GM23338 (cell line): ENCODE measurements at regions not wholly inside any gene's neighbourhood (a gene's known extent, or its start where the extent isn't known, plus 50 kb on each side); places are given as distances from the start of the nearest gene placed in this dataset.

Experiments used
- ATAC-seq: fragments of 200-7000 bp; cut with Tn5 transposase; 3 replicates; pipeline ENCODE4 v1.9.1; 2020
- DNase-seq: peaks from one replicate; pipeline ENCODE4 v3.0.0-alpha.2; 2015; ENCODE audit warnings: low spot score
- H2AFZ ChIP-seq: fragments of 200-600 bp; sonication (generic); 2 replicates; pipeline ENCODE4 v1.8.0; 2016; ENCODE audit warnings: antibody characterized with exemption, mild to moderate bottlenecking, moderate library complexity
- H3F3A ChIP-seq: fragments of 200-600 bp; sonication (generic); replicated peaks from 2 replicates; pipeline ENCODE4 v1.8.0; 2017; ENCODE audit warnings: antibody characterized with exemption, mixed run types, low read depth
- H3K27ac ChIP-seq: fragments of 200-600 bp; sonication (generic); 2 replicates; pipeline ENCODE4 v1.6.1; 2016; ENCODE audit warnings: low read depth
- H3K27me3 ChIP-seq: fragments of 200-600 bp; sonication (generic); 2 replicates; pipeline ENCODE4 v1.8.0; 2016; ENCODE audit warnings: mild to moderate bottlenecking, mixed run types, moderate library complexity; ENCODE audit not compliant: insufficient read depth
- H3K36me3 ChIP-seq: fragments of 200-600 bp; sonication (generic); 2 replicates; pipeline ENCODE4 v1.8.0; 2016; ENCODE audit warnings: mild to moderate bottlenecking; ENCODE audit not compliant: insufficient read depth
- H3K4me1 ChIP-seq: fragments of 200-600 bp; sonication (generic); 2 replicates; pipeline ENCODE4 v1.8.0; 2016; ENCODE audit warnings: mild to moderate bottlenecking, moderate library complexity; ENCODE audit not compliant: insufficient read depth
- H3K4me2 ChIP-seq: fragments of 200-600 bp; sonication (generic); 2 replicates; pipeline ENCODE4 v1.7.1; 2017; ENCODE audit warnings: mixed run types
- H3K4me3 ChIP-seq: fragments of 200-600 bp; sonication (generic); 2 replicates; pipeline ENCODE4 v1.6.1; 2016; ENCODE audit warnings: mixed run types
- H3K79me2 ChIP-seq: fragments of 200-600 bp; sonication (generic); replicated peaks from 2 replicates; pipeline ENCODE4 v1.8.0; 2017; ENCODE audit warnings: mild to moderate bottlenecking; ENCODE audit not compliant: insufficient read depth
- H3K9me2 ChIP-seq: fragments of 200-600 bp; sonication (generic); 2 replicates; pipeline ENCODE4 v1.8.0; 2017; ENCODE audit not compliant: insufficient read depth
- H4K20me1 ChIP-seq: fragments of 200-600 bp; sonication (generic); replicated peaks from 2 replicates; pipeline ENCODE4 v1.8.0; 2017; ENCODE audit warnings: mild to moderate bottlenecking; ENCODE audit not compliant: insufficient read depth
- H3K27ac Mint-ChIP-seq: 2 replicates; pipeline ENCODE4 v1.8.0; 2020; ENCODE audit warnings: inconsistent platforms, mild to moderate bottlenecking, moderate library complexity, mixed read lengths
- H3K27me3 Mint-ChIP-seq: 3 replicates; pipeline ENCODE4 v1.8.0; 2022; ENCODE audit warnings: low read depth, mild to moderate bottlenecking, moderate library complexity, mixed read lengths, inconsistent platforms; ENCODE audit not compliant: insufficient read depth, poor library complexity
- H3K36me3 Mint-ChIP-seq: 3 replicates; pipeline ENCODE4 v1.8.0; 2021; ENCODE audit warnings: low read depth, mild to moderate bottlenecking, inconsistent platforms, moderate library complexity, mixed read lengths
- H3K4me1 Mint-ChIP-seq: 3 replicates; pipeline ENCODE4 v1.8.0; 2020; ENCODE audit warnings: mild to moderate bottlenecking, inconsistent platforms, mixed read lengths
- H3K4me3 Mint-ChIP-seq: 3 replicates; pipeline ENCODE4 v1.8.0; 2021; ENCODE audit warnings: moderate library complexity, mild to moderate bottlenecking, inconsistent platforms, mixed read lengths
- H3K9me3 Mint-ChIP-seq: 3 replicates; pipeline ENCODE4 v1.8.0; 2020; ENCODE audit warnings: moderate library complexity, mild to moderate bottlenecking, inconsistent platforms, mixed read lengths
- CREB1 ChIP-seq: fragments of 250-450 bp; sonication (Bioruptor Pico); IDR thresholded peaks from 2 replicates; pipeline ENCODE4 v1.5.0; 2020; ENCODE audit warnings: low read depth, mild to moderate bottlenecking, moderate library complexity
- CTCF ChIP-seq, 2 experiments: fragments of 200-600 bp in 1 of 2; sonication (generic) in 1 of 2; conservative IDR thresholded peaks; 2 replicates each; pipeline versions ENCODE4 v1.5.1 to v1.6.1; 2016 to 2017; ENCODE audit warnings: antibody characterized with exemption in 2 of 2, low read depth in 2 of 2, mild to moderate bottlenecking in 2 of 2, moderate library complexity in 1 of 2
- EZH2 ChIP-seq: fragments of 200-600 bp; sonication (generic); IDR thresholded peaks from one replicate; pipeline ENCODE4 v1.8.0; 2017; ENCODE audit warnings: antibody characterized with exemption, mild to moderate bottlenecking, low read depth; ENCODE audit not compliant: unreplicated experiment
- EZH2phosphoT487 ChIP-seq: fragments of 200-600 bp; sonication (generic); IDR thresholded peaks from one replicate; pipeline ENCODE4 v1.8.1; 2018; ENCODE audit warnings: antibody characterized with exemption; ENCODE audit not compliant: unreplicated experiment
- NANOG ChIP-seq: IDR thresholded peaks from 2 replicates; pipeline ENCODE4 v1.6.1; 2016; ENCODE audit warnings: antibody characterized with exemption, borderline replicate concordance
- POLR2AphosphoS5 ChIP-seq: IDR thresholded peaks from 2 replicates; pipeline ENCODE4 v1.6.1; 2016; ENCODE audit warnings: antibody characterized with exemption, low read depth
- STAT1 ChIP-seq: IDR thresholded peaks from one replicate; pipeline ENCODE4 v1.6.1; 2016; ENCODE audit warnings: antibody characterized with exemption; ENCODE audit not compliant: unreplicated experiment
- ZNF114 ChIP-seq: fragments of 250-450 bp; sonication (Bioruptor Pico); IDR thresholded peaks from 2 replicates; pipeline ENCODE4 v1.5.0; 2020; ENCODE audit warnings: mild to moderate bottlenecking, moderate library complexity
- ZNF331 ChIP-seq: fragments of 250-450 bp; sonication (Bioruptor Pico); IDR thresholded peaks from 2 replicates; pipeline ENCODE4 v1.5.0; 2020; ENCODE audit warnings: low read depth, mild to moderate bottlenecking, moderate library complexity
- TF ChIP-seq, protein P1 (sequence below): IDR thresholded peaks from one replicate; pipeline ENCODE4 v1.6.1; 2018; ENCODE audit warnings: antibody characterized with exemption; ENCODE audit not compliant: unreplicated experiment
- TF ChIP-seq, protein P2 (sequence below): IDR thresholded peaks from 2 replicates; pipeline ENCODE4 v1.6.1; 2016; ENCODE audit warnings: antibody characterized with exemption

DNA sequence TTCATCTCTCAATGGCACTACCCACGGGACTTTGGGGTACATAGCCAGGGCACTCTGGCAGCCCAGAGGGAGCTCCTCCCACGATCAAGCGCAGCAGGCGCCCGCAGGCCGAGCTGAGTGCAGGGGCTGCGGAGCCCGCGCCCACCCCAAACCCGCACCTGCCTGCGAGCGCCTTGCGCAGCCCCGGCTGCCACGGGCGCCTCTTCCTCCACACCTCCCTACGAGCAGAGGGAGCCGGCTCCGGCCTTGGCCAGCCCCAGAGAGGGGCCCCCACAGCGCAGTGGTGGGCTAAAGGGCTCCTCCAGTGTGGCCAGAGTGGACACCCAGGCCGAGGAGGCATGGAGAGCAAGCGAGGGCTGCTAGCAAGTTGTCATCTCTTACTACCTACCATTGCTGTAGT, 165.2 kb downstream of the UBE2E3 start:
- no peaks in the 10 kb centered on the region for H3K9me2 ChIP-seq
- Mint-ChIP-seq H3K36me3 (0 out of 3 replicates have a peak, but pooled peaks cover 3% of the 10 kb centered on the region), H3K27ac (no peak overlapping the region), H3K4me3 (no peak overlapping the region), H3K4me1 (no peaks in the 10 kb centered on the region; the same call in 2 of the 3 replicates), H3K27me3 (no peaks in the 10 kb centered on the region), H3K9me3 (peaks cover 3% of the 10 kb centered on the region; the same call in 1 of the 3 replicates)
- no peak for DNase-seq
- no peak overlapping the region for H3K4me3 ChIP-seq
- H3K4me2 ChIP-seq, result no peak overlapping the region
- H3K27me3 ChIP-seq, result no peaks in the 10 kb centered on the region
- no peaks in the 10 kb centered on the region for H3K36me3 ChIP-seq
- no peaks in the 10 kb centered on the region for H3K79me2 ChIP-seq
- no peak overlapping the region for H2AFZ ChIP-seq
- no peak for ATAC-seq
- no peaks in the 10 kb centered on the region for H3F3A ChIP-seq
- no peaks in the 10 kb centered on the region for H4K20me1 ChIP-seq
- no peak overlapping the region for H3K27ac ChIP-seq
- no peaks in the 10 kb centered on the region for H3K4me1 ChIP-seq
- no peak for TF ChIP-seq EZH2phosphoT487

DNA sequence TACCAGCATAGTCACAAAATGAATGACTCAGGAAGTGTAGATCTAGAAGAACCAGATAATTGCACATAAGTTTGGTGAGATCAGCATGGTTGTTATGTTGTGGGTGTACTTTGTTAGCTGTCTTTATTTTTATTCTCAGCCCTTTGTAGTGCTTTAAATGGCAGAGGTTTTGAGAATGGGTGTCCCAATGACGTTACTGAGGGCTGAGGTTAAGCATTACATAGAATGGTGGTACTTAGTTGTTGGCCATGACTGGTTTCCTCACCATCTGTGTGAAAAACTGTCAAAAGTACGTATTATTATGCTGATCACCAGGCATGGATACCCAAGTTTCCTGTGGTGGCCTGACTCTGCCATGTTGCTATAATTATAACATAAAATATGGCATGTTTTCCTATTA, 165.8 kb downstream of the UBE2E3 start:
- H3K4me2 ChIP-seq, result no peak overlapping the region
- H3K4me1 ChIP-seq, result no peaks in the 10 kb centered on the region
- DNase-seq (no peak), ATAC-seq (no peak)
- Mint-ChIP-seq H3K4me1 (no peaks in the 10 kb centered on the region; the same call in 2 of the 3 replicates), H3K36me3 (0 out of 3 replicates have a peak, but pooled peaks cover 3% of the 10 kb centered on the region), H3K4me3 (no peak overlapping the region), H3K27me3 (no peaks in the 10 kb centered on the region), H3K9me3 (peaks cover 3% of the 10 kb centered on the region; the same call in 2 of the 3 replicates), H3K27ac (no peak overlapping the region)
- no peak overlapping the region for H3K27ac ChIP-seq
- H3K4me3 ChIP-seq, result no peak overlapping the region
- no peak for TF ChIP-seq ZNF114 (CRISPR knock-in tag)
- H3K36me3 ChIP-seq, result no peaks in the 10 kb centered on the region
- no peaks in the 10 kb centered on the region for H3F3A ChIP-seq
- no peak overlapping the region for H2AFZ ChIP-seq
- no peaks in the 10 kb centered on the region for H3K9me2 ChIP-seq
- H4K20me1 ChIP-seq, result no peaks in the 10 kb centered on the region
- no peaks in the 10 kb centered on the region for H3K79me2 ChIP-seq
- no peaks in the 10 kb centered on the region for H3K27me3 ChIP-seq

DNA sequence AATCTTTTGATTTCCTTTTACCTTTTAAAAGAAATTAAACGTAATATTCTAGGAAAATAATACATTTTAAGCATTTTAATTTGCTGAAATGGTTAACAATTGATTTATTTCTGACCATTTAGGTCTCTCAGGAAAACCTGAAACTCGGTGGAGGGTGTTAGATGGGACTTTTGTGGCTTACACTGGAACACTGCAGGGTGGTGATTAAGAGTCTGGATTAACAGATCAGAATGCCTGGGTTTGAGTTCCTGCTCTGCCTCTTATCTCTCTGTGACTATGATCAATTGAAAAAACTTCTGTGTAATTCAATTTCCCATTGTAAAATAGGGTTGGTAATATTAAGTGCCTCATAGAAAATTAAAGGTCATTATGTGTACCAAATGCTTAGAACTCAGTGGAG, 168.7 kb downstream of the UBE2E3 start:
- H3K4me3 ChIP-seq, result no peak overlapping the region
- H3K79me2 ChIP-seq, result no peaks in the 10 kb centered on the region
- DNase-seq (no peak), ATAC-seq (no peak)
- no peaks in the 10 kb centered on the region for H3K27me3 Mint-ChIP-seq
- H3K36me3 Mint-ChIP-seq, result 0 out of 3 replicates have a peak, but pooled peaks cover 3% of the 10 kb centered on the region
- H3K4me1 ChIP-seq, result no peaks in the 10 kb centered on the region
- TF ChIP-seq CREB1, result no peak
- TF ChIP-seq ZNF331 (CRISPR knock-in tag), result no peak
- no peak for TF ChIP-seq ZNF114 (CRISPR knock-in tag)
- no peak for TF ChIP-seq CTCF (conservative IDR thresholded peaks at IDR 0.05; ENCODE audit: low read depth in 2 of 2)
- no peak for TF ChIP-seq EZH2phosphoT487
- TF ChIP-seq EZH2, result no peak
- TF ChIP-seq, protein P1, sequence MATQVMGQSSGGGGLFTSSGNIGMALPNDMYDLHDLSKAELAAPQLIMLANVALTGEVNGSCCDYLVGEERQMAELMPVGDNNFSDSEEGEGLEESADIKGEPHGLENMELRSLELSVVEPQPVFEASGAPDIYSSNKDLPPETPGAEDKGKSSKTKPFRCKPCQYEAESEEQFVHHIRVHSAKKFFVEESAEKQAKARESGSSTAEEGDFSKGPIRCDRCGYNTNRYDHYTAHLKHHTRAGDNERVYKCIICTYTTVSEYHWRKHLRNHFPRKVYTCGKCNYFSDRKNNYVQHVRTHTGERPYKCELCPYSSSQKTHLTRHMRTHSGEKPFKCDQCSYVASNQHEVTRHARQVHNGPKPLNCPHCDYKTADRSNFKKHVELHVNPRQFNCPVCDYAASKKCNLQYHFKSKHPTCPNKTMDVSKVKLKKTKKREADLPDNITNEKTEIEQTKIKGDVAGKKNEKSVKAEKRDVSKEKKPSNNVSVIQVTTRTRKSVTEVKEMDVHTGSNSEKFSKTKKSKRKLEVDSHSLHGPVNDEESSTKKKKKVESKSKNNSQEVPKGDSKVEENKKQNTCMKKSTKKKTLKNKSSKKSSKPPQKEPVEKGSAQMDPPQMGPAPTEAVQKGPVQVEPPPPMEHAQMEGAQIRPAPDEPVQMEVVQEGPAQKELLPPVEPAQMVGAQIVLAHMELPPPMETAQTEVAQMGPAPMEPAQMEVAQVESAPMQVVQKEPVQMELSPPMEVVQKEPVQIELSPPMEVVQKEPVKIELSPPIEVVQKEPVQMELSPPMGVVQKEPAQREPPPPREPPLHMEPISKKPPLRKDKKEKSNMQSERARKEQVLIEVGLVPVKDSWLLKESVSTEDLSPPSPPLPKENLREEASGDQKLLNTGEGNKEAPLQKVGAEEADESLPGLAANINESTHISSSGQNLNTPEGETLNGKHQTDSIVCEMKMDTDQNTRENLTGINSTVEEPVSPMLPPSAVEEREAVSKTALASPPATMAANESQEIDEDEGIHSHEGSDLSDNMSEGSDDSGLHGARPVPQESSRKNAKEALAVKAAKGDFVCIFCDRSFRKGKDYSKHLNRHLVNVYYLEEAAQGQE, result no peak
- TF ChIP-seq POLR2AphosphoS5, result no peak
- TF ChIP-seq STAT1, result no peak
- TF ChIP-seq NANOG, result no peak
- TF ChIP-seq, protein P2, sequence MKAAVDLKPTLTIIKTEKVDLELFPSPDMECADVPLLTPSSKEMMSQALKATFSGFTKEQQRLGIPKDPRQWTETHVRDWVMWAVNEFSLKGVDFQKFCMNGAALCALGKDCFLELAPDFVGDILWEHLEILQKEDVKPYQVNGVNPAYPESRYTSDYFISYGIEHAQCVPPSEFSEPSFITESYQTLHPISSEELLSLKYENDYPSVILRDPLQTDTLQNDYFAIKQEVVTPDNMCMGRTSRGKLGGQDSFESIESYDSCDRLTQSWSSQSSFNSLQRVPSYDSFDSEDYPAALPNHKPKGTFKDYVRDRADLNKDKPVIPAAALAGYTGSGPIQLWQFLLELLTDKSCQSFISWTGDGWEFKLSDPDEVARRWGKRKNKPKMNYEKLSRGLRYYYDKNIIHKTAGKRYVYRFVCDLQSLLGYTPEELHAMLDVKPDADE, result no peak
- no peaks in the 10 kb centered on the region for H4K20me1 ChIP-seq
- no peaks in the 10 kb centered on the region for H3K4me1 Mint-ChIP-seq
- H3K27ac ChIP-seq, result no peak overlapping the region
- H3F3A ChIP-seq, result no peaks in the 10 kb centered on the region
- H3K27me3 ChIP-seq, result no peaks in the 10 kb centered on the region
- no peaks in the 10 kb centered on the region for H3K9me2 ChIP-seq
- peaks cover 3% of the 10 kb centered on the region; the same call in 2 of the 3 replicates for H3K9me3 Mint-ChIP-seq
- H3K4me3 Mint-ChIP-seq, result no peak overlapping the region
- no peaks in the 10 kb centered on the region for H3K36me3 ChIP-seq
- H2AFZ ChIP-seq, result peak overlapping the region; percentile 29; the same call in 1 of the 2 replicates
- H3K27ac Mint-ChIP-seq, result no peak overlapping the region
- H3K4me2 ChIP-seq, result no peak overlapping the region
